ENCODE measurements at regions not wholly inside any gene's neighbourhood (a gene's known extent, or its start where the extent isn't known, plus 50 kb on each side); places are given as distances from the start of the nearest gene placed in this dataset.

DNA sequence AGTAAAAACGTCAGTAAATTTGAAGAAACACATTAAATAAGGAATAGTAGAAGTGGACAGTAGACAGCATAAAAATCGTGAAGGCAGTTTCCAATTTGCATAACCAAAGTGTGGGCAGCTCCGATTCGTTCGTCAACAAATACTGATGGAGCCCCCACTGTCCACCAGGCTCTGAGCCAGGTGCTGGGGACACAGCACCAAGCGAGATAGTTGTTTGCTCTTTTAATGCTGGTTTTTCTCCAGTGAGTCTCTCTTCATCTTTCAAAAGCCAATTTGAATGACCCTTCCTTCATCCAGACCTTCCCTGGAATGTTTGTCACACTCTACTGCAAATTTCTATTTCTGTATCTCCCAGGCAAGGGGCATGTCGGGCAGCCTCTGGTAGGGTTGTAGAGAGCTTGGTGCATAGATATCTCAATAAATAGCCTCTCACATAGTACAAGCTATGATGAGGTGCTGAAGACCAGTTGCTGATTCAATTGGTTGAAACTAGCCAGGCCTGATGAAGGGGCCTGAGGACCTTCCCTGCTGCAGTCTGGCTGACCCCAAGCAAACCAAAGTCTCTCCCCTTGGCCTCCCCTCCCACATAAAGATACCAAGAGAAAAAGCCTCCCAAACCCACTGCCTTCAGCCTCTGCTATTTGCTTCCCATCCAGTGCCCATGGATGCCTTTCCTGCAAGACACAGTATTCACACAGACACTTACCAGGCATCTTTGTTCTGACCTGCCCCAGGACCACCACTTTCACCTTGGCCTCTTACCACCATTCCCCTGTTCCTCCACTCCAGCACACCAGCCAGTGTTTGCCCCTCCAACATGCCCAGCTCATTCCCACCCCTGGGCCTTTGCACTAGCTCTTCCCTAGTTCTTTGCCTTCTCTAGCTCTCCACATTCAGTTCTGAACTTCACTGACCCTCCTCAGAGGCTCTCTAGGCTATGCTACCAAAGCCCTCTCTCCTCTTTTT, 125.2 kb downstream of the CEBPB start:
- DNase-seq: no peak

- no peak for DNase-seq
Measured at GRCh38 chr20:50317116-50317515, 126.5 kb downstream of the CEBPB start.

GRCh38 chr20:50317609-50318008, 127.0 kb downstream of the CEBPB start:
- no peak for DNase-seq

GRCh38 chr20:50318710-50319109, 128.1 kb downstream of the CEBPB start:
- DNase-seq: no peak

DNA sequence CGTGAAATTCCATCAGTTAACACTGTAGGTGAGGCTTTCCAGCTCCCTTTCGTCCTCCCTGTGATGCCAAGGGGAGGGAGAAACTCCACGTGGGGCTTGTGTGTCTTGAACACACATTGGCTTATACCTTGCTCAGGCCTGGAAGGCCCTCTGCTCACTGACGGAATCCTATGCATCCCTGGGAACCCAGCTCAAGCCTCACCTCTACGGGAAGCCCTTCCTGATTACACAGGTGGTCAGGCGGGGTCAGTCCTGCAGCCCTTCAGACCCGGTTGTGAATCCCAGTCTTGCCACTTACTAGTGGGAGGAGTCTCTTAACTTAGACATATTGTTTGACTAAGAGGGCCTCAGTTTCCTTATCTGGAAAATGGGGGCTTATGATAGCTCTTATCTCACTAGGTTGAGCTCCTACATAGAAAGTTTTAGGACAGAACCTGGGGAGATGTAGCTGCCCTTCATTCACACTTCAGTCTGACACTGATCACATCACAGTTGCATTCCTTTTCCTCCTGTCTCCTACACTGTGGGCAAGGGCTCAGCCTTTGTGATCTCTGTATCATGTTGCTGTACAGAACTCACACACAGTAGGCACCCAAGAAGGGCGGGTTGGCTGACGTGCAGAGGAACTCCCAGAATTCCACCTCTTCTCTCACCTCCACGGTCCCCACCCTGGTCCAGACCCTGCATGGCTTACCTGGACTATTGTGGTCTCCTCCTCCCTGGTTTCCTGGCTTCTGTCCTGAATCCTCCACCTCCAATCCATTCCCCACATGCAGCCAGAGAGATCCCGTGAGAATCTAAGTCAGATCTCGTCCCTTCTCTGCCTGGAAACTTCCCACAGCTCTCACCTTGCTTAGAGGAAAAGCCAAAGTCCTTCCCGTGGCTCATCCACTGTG, 129.6 kb downstream of the CEBPB start:
- no peak for DNase-seq

GRCh38 chr20:50320901-50321796, 130.5 kb downstream of the CEBPB start:
- no peak for DNase-seq

GRCh38 chr20:50321797-50322480, 131.3 kb downstream of the CEBPB start:
- no peak for DNase-seq

GRCh38 chr20:50322703-50323131, 132.1 kb downstream of the CEBPB start:
- no peak for DNase-seq

- DNase-seq: no peak
Measured at GRCh38 chr20:50323209-50323608, 132.6 kb downstream of the CEBPB start.

DNA sequence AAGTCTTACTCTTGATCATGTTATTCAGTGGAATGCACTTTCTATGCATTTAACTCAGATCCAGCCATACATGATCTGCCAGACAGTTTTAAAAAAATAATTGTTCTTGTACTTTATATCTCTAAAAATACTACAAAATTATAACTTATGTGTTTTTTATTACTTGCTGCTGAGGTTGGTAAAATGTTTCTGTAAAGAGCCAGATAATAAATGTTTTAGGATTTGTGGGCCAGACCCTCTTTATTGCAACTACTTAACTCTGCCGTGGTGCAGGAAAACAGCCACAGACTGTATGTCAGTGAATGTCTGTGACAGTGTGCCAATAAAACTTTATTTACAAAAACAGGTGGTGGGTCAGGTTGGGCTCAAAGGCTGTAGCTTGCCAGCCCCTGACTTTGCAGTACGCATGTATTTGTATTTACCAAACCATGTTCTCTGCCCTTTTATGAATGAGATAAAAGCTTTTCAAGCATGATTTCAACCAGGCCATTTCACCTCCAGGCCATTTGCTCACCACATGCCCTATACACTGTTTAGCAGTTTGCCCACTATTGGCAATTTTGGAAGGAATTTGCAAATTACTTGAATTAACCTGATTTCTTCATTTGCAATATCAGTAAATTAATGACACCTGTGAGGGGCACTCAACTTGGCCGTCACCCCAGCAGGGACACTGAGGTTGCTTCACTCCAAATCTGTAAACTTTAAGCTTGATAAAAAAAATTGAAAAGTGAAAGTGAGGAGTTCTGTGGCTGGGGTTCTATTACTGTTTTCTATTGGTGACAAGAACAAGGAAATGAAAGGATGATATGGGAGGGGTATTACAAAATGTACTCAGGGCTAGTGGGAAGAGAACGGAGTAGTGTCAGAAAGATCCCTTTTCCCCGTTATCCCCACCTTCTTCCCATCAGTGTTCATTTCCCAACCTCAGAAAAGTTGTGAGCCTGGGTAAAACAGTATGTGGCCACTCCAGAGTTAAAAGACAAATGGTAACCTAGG, 133.4 kb downstream of the CEBPB start:
- no peak for DNase-seq

DNA sequence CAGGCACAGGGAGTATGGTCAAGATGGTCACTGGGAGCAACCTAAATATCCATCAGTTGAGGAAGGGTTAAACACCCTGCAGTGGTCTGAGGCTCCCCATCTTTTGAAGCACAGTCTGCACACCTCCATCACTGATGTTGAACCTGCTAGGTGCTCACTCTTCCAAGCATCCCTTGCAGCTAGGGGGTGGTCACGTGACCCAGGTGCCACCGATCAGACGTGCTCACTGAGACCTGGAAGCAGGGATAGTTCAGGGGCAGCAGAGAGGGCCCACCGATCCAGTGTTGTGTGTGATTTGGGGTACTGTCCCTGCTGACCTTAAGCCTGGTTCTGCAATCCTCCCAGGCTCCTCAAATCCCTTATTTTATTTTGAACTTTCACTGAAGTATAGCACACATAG, 134.6 kb downstream of the CEBPB start:
- no peak for DNase-seq

GRCh38 chr20:50325651-50326050, 135.0 kb downstream of the CEBPB start:
- no peak for DNase-seq

GRCh38 chr20:50327666-50328065, 137.0 kb downstream of the CEBPB start:
- DNase-seq: no peak

- no peak for DNase-seq
Measured at GRCh38 chr20:50328222-50328979, 137.8 kb downstream of the CEBPB start.

DNA sequence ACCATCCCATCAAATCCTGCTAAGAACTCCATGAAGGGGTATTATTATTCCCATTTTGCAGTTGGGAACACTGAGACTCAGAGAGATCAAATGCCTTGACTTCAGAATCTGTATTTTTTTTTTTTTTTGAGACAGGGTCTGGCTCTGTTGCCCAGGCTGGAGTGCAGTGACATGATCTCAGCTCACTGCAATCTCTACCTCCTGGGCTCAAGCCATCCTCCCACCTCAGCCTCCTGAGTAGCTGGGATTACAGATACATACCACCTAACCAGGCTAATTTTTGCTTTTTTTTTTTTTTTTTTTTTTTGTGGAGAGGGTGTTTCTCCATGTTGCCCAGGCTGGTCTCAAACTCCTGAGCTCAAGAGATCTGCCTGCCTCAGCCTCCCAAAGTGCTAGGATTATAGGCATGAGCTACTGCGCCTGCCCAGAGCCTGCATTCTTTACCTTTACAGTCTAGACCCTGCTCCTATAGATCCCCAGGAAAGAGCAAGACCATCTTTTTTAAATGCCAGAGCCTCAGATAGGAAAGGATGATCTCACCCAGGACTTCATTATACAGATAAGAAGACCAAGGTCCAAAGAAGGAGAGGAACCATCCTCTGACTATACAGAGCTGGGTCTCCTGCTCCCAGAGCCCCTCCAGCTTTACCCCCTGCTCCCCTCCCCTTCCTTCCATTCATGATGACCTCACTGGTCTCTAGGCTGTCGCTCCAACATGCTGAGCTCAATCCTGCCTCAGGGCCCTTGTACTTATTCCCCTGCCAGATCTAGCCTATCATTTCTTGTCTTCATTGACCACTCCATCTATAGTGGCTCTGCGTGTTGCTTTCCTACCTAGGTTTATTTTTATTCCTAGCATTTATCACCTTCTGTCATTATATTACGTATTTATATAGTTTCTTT, 138.6 kb downstream of the CEBPB start:
- no peak for DNase-seq

GRCh38 chr20:50329981-50330503, 139.4 kb downstream of the CEBPB start:
- no peak for DNase-seq

DNA sequence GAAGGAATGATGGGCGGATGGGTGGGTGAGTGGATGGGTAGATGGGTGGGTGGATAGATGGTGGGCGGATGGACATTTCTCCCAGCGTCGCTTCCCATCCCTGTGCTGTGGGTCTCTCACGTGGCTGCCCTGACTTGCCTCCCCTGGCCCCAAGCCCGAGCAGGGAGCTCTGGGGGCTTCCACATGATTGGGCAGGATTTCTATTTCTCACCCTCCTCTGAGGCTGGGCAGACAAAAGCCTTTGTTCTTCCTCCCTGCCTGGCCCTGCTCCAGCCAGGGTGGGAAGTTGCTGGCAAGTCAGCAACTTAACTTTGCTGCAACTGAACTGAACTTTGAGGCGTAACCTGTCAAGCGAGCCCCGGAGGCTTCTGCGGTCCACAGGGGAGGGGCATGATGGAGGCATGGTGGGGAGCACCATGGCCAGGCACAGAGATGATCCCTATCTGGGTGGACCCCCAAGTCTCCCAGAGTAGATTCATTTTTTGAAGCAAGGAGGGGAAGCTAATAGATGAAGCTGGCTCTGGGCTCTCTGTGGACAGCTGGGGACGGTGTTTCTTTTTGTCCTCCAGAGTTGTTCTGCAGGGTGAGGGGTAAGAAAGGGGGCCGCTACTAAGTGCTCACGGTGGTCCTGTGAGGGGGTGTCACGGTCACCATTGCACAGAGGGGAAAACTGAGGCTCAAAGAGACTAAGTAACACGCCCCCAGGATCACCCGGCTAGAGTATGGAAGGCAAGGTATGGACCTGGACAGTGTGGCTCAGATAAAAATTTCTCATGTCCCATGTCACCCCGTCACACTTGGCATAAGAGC, 140.1 kb downstream of the CEBPB start:
- DNase-seq: no peak

Measured in activated CD4-positive, CD25-positive, alpha-beta regulatory T cell treated with anti-CD3 and anti-CD28 coated beads, Interleukin-2, amount 50 U/mL, for 72 hours (primary cell).